Suprapubic skin (tissue), 3 donors: ENCODE measurements at regions not wholly inside any gene's neighbourhood (a gene's known extent, or its start where the extent isn't known, plus 50 kb on each side); places are given as distances from the start of the nearest gene placed in this dataset.

Experiments
- CTCF ChIP-seq, 2 donors: fragments of 200-600 bp in 1 of 2; fragments of 450-650 bp in 1 of 2; sonication (generic) in 1 of 2; IDR thresholded peaks; one replicate each; pipeline ENCODE4 v1.5.1; 2016 to 2019; ENCODE audit warnings: antibody characterized with exemption in 2 of 2, mild to moderate bottlenecking in 1 of 2, moderate library complexity in 1 of 2
- POLR2A ChIP-seq, 2 donors: fragments of 450-650 bp; IDR thresholded peaks; one replicate each; pipeline ENCODE4 v1.6.1; 2017; ENCODE audit warnings: antibody characterized with exemption in 2 of 2, mild to moderate bottlenecking in 2 of 2, moderate library complexity in 2 of 2

DNA sequence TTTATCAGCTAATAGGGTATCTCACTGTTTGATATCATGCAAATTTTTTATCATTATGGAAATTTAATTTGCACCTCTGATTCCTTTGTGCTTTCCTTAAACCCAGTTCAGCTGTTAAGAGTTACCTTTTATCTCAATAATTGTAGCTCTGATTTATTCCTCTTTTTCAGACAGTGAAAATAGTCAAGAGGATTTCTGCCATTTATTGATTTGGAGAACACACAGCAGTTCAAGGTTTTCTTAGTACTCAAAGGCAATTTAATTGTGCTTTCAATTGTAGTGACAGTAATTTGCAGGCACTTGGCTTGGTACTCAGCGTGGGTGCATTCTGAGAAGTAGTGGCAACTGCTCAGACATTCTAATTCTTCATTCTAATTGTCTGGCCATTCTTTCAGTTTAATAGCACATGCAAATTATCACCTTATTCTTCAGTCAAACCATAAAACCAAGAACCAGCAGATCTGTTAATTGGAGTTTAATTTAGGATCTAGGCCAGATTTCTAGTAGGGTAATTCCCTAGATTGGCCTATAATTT, 709.3 kb downstream of the RPS29 start:
- TF ChIP-seq POLR2A (IDR thresholded peaks at IDR 0.05) (no peak), CTCF (IDR thresholded peaks at IDR 0.05) (no peak)
